GM12872 (cell line): ENCODE measurements at regions not wholly inside any gene's neighbourhood (a gene's known extent, or its start where the extent isn't known, plus 50 kb on each side); places are given as distances from the start of the nearest gene placed in this dataset.

Source experiments
- CTCF ChIP-seq: IDR thresholded peaks from 3 replicates; pipeline ENCODE4 v1.5.1; 2011; ENCODE audit warnings: low read depth, mild to moderate bottlenecking, low read length, moderate library complexity; ENCODE audit not compliant: insufficient read depth

- TF ChIP-seq CTCF = no peak
Measured at GRCh38 chr7:110157631-110158362, 933.1 kb upstream of the LRRN3 start.

GRCh38 chr7:110168010-110168409, 922.9 kb upstream of the LRRN3 start:
- no peak for TF ChIP-seq CTCF

- TF ChIP-seq CTCF = no peak
Measured at GRCh38 chr7:110170841-110171240, 920.1 kb upstream of the LRRN3 start.

- TF ChIP-seq CTCF = no peak
Measured at GRCh38 chr7:110177463-110177862, 913.5 kb upstream of the LRRN3 start.

- TF ChIP-seq CTCF = no peak
Measured at GRCh38 chr7:110179037-110179436, 911.9 kb upstream of the LRRN3 start.

GRCh38 chr7:110181768-110182167, 909.2 kb upstream of the LRRN3 start:
- TF ChIP-seq CTCF = no peak

GRCh38 chr7:110186334-110186733, 904.6 kb upstream of the LRRN3 start:
- no peak for TF ChIP-seq CTCF
